ENCODE measurements at regions not wholly inside any gene's neighbourhood (a gene's known extent, or its start where the extent isn't known, plus 50 kb on each side); places are given as distances from the start of the nearest gene placed in this dataset.

DNA sequence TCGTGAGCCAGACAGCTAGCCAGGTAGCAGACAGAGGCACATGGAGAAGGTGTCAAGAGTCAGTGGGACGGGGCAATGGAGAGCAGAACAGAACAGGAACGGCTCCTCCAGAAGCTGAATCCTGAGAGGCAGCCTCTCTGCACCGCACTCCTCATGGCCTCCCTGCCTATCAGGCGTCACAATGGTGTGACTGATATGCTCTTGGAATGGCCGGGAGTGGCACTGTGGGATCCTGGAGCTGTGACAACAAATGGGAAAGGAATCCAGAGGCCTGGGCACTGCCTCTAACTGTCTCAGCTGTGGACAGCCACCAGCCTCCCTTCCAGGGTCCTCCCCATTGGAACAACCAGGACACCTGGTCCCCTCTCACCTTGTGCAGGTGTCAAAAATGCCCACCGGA is 89.1 kb upstream of the ID2 start:
- Mint-ChIP-seq H3K4me3 (no peak overlapping the region), H3K4me1 (peaks cover 10% of the 10 kb centered on the region)

DNA sequence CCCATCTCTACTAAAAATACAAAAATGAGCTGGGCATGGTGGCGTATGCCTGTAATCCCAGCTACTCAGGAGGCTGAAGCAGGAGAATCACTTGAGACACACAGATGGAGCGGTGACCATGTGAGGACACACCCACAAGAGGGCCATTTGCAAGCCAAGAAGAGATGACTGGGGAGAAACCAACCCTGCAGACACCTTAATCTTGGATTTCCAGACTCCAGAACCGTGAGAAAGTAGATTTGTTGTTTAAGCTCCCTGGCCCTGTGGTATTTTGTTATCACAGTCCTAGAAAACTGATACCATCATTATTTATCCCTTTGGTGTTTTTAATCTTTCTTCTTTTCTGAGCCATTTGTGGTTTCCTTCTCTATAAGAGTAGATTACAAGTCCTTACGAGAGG is 88.6 kb upstream of the ID2 start:
- no peak overlapping the region for H3K4me3 ChIP-seq (ENCODE audit: low read length)
- H3K27me3 Mint-ChIP-seq (ENCODE audit: insufficient read depth), result no peaks in the 10 kb centered on the region
- H3K27ac ChIP-seq (ENCODE audit: low read depth, low read length), result no peak overlapping the region
- H3K27me3 ChIP-seq (ENCODE audit: control insufficient read depth, insufficient read depth, low read length, poor library complexity, severe bottlenecking), result no peaks in the 10 kb centered on the region
- no peaks in the 10 kb centered on the region for H3K9me3 Mint-ChIP-seq
- H3K36me3 ChIP-seq (ENCODE audit: control insufficient read depth, insufficient read depth, low read length), result no peaks in the 10 kb centered on the region
- no peak overlapping the region for H3K4me3 Mint-ChIP-seq
- no peak overlapping the region for H3K9ac ChIP-seq (ENCODE audit: extremely low read depth, low read length, poor library complexity, severe bottlenecking)
- H3K4me1 ChIP-seq (ENCODE audit: control insufficient read depth, insufficient read depth, low read length), result peaks cover 2% of the 10 kb centered on the region
- no peaks in the 10 kb centered on the region for H3K36me3 Mint-ChIP-seq (ENCODE audit: low read depth)
- WGBS, 2 experiments (ENCODE audit: insufficient coverage in 1 of 2, insufficient read length in 1 of 2), result 93 to 97% methylated on average over 3 to 4 of the region's 4 CpGs
- peaks cover 10% of the 10 kb centered on the region for H3K4me1 Mint-ChIP-seq
- H3K9me3 ChIP-seq (ENCODE audit: control insufficient read depth, low read length), result no peaks in the 10 kb centered on the region
- DNase-seq, result no peak
- TF ChIP-seq, protein P1, sequence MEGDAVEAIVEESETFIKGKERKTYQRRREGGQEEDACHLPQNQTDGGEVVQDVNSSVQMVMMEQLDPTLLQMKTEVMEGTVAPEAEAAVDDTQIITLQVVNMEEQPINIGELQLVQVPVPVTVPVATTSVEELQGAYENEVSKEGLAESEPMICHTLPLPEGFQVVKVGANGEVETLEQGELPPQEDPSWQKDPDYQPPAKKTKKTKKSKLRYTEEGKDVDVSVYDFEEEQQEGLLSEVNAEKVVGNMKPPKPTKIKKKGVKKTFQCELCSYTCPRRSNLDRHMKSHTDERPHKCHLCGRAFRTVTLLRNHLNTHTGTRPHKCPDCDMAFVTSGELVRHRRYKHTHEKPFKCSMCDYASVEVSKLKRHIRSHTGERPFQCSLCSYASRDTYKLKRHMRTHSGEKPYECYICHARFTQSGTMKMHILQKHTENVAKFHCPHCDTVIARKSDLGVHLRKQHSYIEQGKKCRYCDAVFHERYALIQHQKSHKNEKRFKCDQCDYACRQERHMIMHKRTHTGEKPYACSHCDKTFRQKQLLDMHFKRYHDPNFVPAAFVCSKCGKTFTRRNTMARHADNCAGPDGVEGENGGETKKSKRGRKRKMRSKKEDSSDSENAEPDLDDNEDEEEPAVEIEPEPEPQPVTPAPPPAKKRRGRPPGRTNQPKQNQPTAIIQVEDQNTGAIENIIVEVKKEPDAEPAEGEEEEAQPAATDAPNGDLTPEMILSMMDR (conservative IDR thresholded peaks at IDR 0.05), result no peak
- H3K27ac Mint-ChIP-seq, result no peak overlapping the region

More for the DNA sequence above, 89.1 kb upstream of the ID2 start:
- Histone ChIP-seq H3K4me3 (ENCODE audit: low read length) (no peak overlapping the region), H3K9ac (ENCODE audit: extremely low read depth, low read length, poor library complexity, severe bottlenecking) (no peak overlapping the region), H3K27ac (ENCODE audit: low read depth, low read length) (no peak overlapping the region), H3K36me3 (ENCODE audit: control insufficient read depth, insufficient read depth, low read length) (no peaks in the 10 kb centered on the region), H3K4me1 (ENCODE audit: control insufficient read depth, insufficient read depth, low read length) (peaks cover 2% of the 10 kb centered on the region), H3K9me3 (ENCODE audit: control insufficient read depth, low read length) (no peaks in the 10 kb centered on the region), H3K27me3 (ENCODE audit: control insufficient read depth, insufficient read depth, low read length, poor library complexity, severe bottlenecking) (no peaks in the 10 kb centered on the region)
- Mint-ChIP-seq H3K27me3 (ENCODE audit: insufficient read depth) (no peaks in the 10 kb centered on the region), H3K27ac (no peak overlapping the region), H3K9me3 (no peaks in the 10 kb centered on the region), H3K36me3 (ENCODE audit: low read depth) (no peaks in the 10 kb centered on the region)
- DNase-seq, result peak; percentile 68
- TF ChIP-seq, protein P1 (conservative IDR thresholded peaks at IDR 0.05), result no peak
- WGBS, 2 experiments (ENCODE audit: insufficient coverage in 1 of 2, insufficient read length in 1 of 2), result 60 to 68% methylated on average over 3 to 7 of the region's 7 CpGs

DNA sequence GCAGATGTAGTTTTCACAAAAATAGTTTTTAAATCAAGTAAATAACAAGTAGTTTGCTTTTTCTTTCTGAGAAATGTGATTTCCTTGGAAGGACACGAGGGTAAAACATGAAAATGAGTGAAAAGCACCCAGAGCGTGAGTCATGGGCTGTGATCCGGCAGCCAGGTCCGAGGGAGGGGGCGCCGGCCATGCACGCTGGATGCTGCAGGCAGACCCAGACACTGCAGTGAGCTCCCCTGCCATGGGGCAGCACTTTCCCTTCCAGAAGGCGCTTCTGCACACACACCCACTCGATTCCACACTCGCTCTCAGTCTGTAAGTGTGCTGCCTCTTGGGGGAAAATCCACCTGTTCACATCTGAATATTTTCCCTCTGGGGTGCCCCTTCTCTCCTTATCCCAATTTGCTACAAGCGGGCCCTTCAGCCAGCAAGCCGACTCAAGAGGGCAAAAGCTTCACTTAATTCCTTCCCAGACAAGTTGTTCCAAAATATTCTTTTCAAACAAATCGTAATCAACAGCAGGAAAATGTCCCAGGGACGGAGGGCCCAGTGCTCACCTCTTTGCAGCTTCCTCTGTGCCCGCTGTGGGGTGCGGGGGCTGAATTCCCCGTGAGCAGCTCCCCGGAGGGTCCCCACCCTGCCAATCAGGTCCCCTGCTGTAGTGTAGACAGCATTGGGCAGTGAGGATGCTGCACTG is 87.0 kb upstream of the ID2 start:
- no peak overlapping the region for H3K9ac ChIP-seq (ENCODE audit: extremely low read depth, low read length, poor library complexity, severe bottlenecking)
- no peak overlapping the region for H3K4me3 Mint-ChIP-seq
- H3K36me3 ChIP-seq (ENCODE audit: control insufficient read depth, insufficient read depth, low read length), result no peaks in the 10 kb centered on the region
- H3K4me1 Mint-ChIP-seq, result peaks cover 10% of the 10 kb centered on the region
- DNase-seq, result no peak
- H3K9me3 ChIP-seq (ENCODE audit: control insufficient read depth, low read length), result no peaks in the 10 kb centered on the region
- 85 to 86% methylated on average over 16 to 18 of the region's 18 CpGs for WGBS, 2 experiments (ENCODE audit: insufficient coverage in 1 of 2, insufficient read length in 1 of 2)
- H3K9me3 Mint-ChIP-seq, result no peaks in the 10 kb centered on the region
- peaks cover 2% of the 10 kb centered on the region for H3K4me1 ChIP-seq (ENCODE audit: control insufficient read depth, insufficient read depth, low read length)
- H3K36me3 Mint-ChIP-seq (ENCODE audit: low read depth), result no peaks in the 10 kb centered on the region
- no peaks in the 10 kb centered on the region for H3K27me3 ChIP-seq (ENCODE audit: control insufficient read depth, insufficient read depth, low read length, poor library complexity, severe bottlenecking)
- no peak overlapping the region for H3K27ac ChIP-seq (ENCODE audit: low read depth, low read length)
- TF ChIP-seq, protein P1 (conservative IDR thresholded peaks at IDR 0.05), result no peak
- H3K27me3 Mint-ChIP-seq (ENCODE audit: insufficient read depth), result no peaks in the 10 kb centered on the region
- H3K27ac Mint-ChIP-seq, result no peak overlapping the region
- no peak overlapping the region for H3K4me3 ChIP-seq (ENCODE audit: low read length)

All from endodermal cell (in vitro differentiated cells).